H54 (cell line): ENCODE measurements at regions not wholly inside any gene's neighbourhood (a gene's known extent, or its start where the extent isn't known, plus 50 kb on each side); places are given as distances from the start of the nearest gene placed in this dataset.
"Not testable (repeated sequence)": the region's sequence is repeated elsewhere in the genome, so short reads cannot be mapped to it uniquely, and the experiment has no call there.

Source experiments
- DNase-seq: peaks from one replicate; pipeline ENCODE4 v3.0.0; 2011; ENCODE audit warnings: low spot score, mixed read lengths; ENCODE audit not compliant: insufficient read length
- FAIRE-seq: peaks from 3 replicates; lab custom pipeline; 2011; peaks lifted over from hg19 to GRCh38; lab: Jason Lieb, UNC
- POLR2A ChIP-seq: IDR thresholded peaks from 2 replicates; pipeline ENCODE4 v1.6.1; 2011; ENCODE audit warnings: low read depth, mild to moderate bottlenecking, low read length

- FAIRE-seq (no peak), DNase-seq (no peak)
- TF ChIP-seq POLR2A: no peak
These were observed 88.0 kb upstream of the OSBPL11 start for GRCh38 chr3:125683067-125683829.

GRCh38 chr3:125684199-125684598, 88.9 kb upstream of the OSBPL11 start:
- no peak for FAIRE-seq
- no peak for DNase-seq
- no peak for TF ChIP-seq POLR2A

GRCh38 chr3:125685741-125686140, 90.4 kb upstream of the OSBPL11 start:
- not testable (repeated sequence) for FAIRE-seq, DNase-seq

- FAIRE-seq (no peak), DNase-seq (no peak)
- no peak for TF ChIP-seq POLR2A
These were observed 97.1 kb upstream of the OSBPL11 start for GRCh38 chr3:125692361-125692760.

- no peak for FAIRE-seq
- TF ChIP-seq POLR2A: no peak
- no peak for DNase-seq
These were observed 98.6 kb upstream of the OSBPL11 start for GRCh38 chr3:125693887-125694286.

- no peak for FAIRE-seq
- no peak for DNase-seq
- TF ChIP-seq POLR2A: no peak
These were observed 99.5 kb upstream of the OSBPL11 start for GRCh38 chr3:125694761-125695294.

- FAIRE-seq: no peak
- no peak for TF ChIP-seq POLR2A
- DNase-seq: no peak
These were observed 100.4 kb upstream of the OSBPL11 start for GRCh38 chr3:125695688-125696087.

- not testable (repeated sequence) for FAIRE-seq, DNase-seq
These were observed 101.8 kb upstream of the OSBPL11 start for GRCh38 chr3:125697126-125697525.

GRCh38 chr3:125697979-125698640, 102.8 kb upstream of the OSBPL11 start:
- FAIRE-seq, DNase-seq: not testable (repeated sequence)

- DNase-seq (no peak), FAIRE-seq (no peak)
- TF ChIP-seq POLR2A: no peak
These were observed 120.4 kb upstream of the OSBPL11 start for GRCh38 chr3:125715651-125716050.

GRCh38 chr3:125732151-125732550, 136.9 kb upstream of the OSBPL11 start:
- FAIRE-seq, DNase-seq: not testable (repeated sequence)

GRCh38 chr3:125741991-125742718, 146.9 kb upstream of the OSBPL11 start:
- DNase-seq, FAIRE-seq: not testable (repeated sequence)

GRCh38 chr3:125742845-125743244, 147.5 kb upstream of the OSBPL11 start:
- FAIRE-seq, DNase-seq: not testable (repeated sequence)

- DNase-seq, FAIRE-seq: not testable (repeated sequence)
These were observed 161.8 kb upstream of the OSBPL11 start for GRCh38 chr3:125757050-125757449.

- not testable (repeated sequence) for DNase-seq, FAIRE-seq
These were observed 163.4 kb upstream of the OSBPL11 start for GRCh38 chr3:125758641-125759130.

GRCh38 chr3:125762601-125763000, 167.3 kb upstream of the OSBPL11 start:
- FAIRE-seq, DNase-seq: not testable (repeated sequence)

GRCh38 chr3:125766285-125766826, 171.1 kb upstream of the OSBPL11 start:
- peak; percentile 48 for DNase-seq
- FAIRE-seq: not testable (repeated sequence)

GRCh38 chr3:125766931-125767330, 171.6 kb upstream of the OSBPL11 start:
- FAIRE-seq, DNase-seq: not testable (repeated sequence)
